Choroid plexus epithelial cell (primary cell): ENCODE measurements at regions not wholly inside any gene's neighbourhood (a gene's known extent, or its start where the extent isn't known, plus 50 kb on each side); places are given as distances from the start of the nearest gene placed in this dataset.

Experiments used
- DNase-seq: peaks from one replicate; pipeline ENCODE4 v3.0.0-alpha.2; 2010; ENCODE audit warnings: low read depth
- H3K4me3 ChIP-seq: 2 replicates; pipeline ENCODE4 v1.5.1; 2011; ENCODE audit warnings: low read depth, mild to moderate bottlenecking, control low read depth, low read length, moderate library complexity
- CTCF ChIP-seq: conservative IDR thresholded peaks from 2 replicates; pipeline ENCODE4 v1.5.1; 2011; ENCODE audit warnings: low read depth, mild to moderate bottlenecking, control low read depth, inconsistent platforms, low read length, moderate library complexity

GRCh38 chr14:36397357-36397756, 76.9 kb upstream of the MBIP start:
- no peak for TF ChIP-seq CTCF
- no peak overlapping the region for H3K4me3 ChIP-seq
- DNase-seq = no peak

- DNase-seq = no peak
- TF ChIP-seq CTCF = no peak
- no peak overlapping the region for H3K4me3 ChIP-seq
Measured at GRCh38 chr14:36396798-36397197, 76.4 kb upstream of the MBIP start.

GRCh38 chr14:36394593-36394992, 74.2 kb upstream of the MBIP start:
- DNase-seq = no peak
- no peak overlapping the region for H3K4me3 ChIP-seq
- TF ChIP-seq CTCF = no peak

GRCh38 chr14:36390718-36391117, 70.3 kb upstream of the MBIP start:
- H3K4me3 ChIP-seq = no peak overlapping the region
- no peak for DNase-seq
- no peak for TF ChIP-seq CTCF

- DNase-seq = no peak
- no peak for TF ChIP-seq CTCF
- H3K4me3 ChIP-seq = no peak overlapping the region
Measured at GRCh38 chr14:36383767-36384431, 63.5 kb upstream of the MBIP start.

GRCh38 chr14:36373982-36374673, 53.7 kb upstream of the MBIP start:
- no peak overlapping the region for H3K4me3 ChIP-seq
- peak; percentile 90 for DNase-seq
- peak; percentile 91 for TF ChIP-seq CTCF
